ENCODE measurements at regions not wholly inside any gene's neighbourhood (a gene's known extent, or its start where the extent isn't known, plus 50 kb on each side); places are given as distances from the start of the nearest gene placed in this dataset.
A peak's percentile ranks its signal among the peaks of the same experiment; 100 is the strongest.

DNA sequence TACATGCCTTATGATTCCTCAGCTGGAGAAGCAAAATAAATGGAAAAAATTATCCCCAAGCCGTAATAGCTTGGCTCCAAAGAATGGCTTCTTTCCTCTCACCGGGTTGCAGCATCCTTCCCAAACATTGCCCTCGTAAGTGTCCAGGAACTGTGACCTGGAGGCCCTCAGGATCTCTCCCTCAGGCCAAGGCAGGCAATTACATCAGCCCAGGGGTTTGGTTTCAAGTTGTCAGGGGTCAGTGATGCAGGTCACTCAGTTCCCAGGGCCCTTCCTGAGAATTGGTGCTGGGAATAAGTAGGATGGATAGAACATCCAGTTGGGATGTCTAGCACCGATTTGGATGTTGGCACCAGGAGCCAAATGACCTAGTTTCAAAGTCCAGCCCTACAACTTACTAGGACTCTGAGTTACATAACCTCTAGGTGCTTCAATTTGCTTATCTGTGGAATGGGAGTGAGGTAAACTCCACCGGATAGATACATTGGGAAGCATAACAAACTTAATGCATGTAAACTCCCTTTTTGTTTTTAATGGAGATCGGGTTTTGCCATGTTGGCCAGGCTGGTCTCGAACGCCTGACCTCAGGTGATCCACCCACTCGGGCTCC, 133.5 kb upstream of the DAP start:
- Histone ChIP-seq H3K4me3 (no peak overlapping the region), H3K4me1 (no peaks in the 10 kb centered on the region), H3K36me3 (no peaks in the 10 kb centered on the region), H3K9me3 (peaks cover 0 to 9% (median 0%) of the 10 kb centered on the region in 11 donors), H3K27ac (peak overlapping the region in 1 of 10 donors; percentile 15), H3K27me3 (no peaks in the 10 kb centered on the region)
- DNase-seq (peak in 1 of 2 donors; percentile 5), ATAC-seq (peak in 3 of 8 donors; percentile 31 to 61 (median 35))
- TF ChIP-seq, protein P1, sequence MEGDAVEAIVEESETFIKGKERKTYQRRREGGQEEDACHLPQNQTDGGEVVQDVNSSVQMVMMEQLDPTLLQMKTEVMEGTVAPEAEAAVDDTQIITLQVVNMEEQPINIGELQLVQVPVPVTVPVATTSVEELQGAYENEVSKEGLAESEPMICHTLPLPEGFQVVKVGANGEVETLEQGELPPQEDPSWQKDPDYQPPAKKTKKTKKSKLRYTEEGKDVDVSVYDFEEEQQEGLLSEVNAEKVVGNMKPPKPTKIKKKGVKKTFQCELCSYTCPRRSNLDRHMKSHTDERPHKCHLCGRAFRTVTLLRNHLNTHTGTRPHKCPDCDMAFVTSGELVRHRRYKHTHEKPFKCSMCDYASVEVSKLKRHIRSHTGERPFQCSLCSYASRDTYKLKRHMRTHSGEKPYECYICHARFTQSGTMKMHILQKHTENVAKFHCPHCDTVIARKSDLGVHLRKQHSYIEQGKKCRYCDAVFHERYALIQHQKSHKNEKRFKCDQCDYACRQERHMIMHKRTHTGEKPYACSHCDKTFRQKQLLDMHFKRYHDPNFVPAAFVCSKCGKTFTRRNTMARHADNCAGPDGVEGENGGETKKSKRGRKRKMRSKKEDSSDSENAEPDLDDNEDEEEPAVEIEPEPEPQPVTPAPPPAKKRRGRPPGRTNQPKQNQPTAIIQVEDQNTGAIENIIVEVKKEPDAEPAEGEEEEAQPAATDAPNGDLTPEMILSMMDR (IDR thresholded peaks at IDR 0.05) = no peak
- 72 to 77% methylated on average over 9 of the region's 9 CpGs for WGBS, 2 donors
- intact Hi-C loops (cut with DNase I) = no loop called here

DNA sequence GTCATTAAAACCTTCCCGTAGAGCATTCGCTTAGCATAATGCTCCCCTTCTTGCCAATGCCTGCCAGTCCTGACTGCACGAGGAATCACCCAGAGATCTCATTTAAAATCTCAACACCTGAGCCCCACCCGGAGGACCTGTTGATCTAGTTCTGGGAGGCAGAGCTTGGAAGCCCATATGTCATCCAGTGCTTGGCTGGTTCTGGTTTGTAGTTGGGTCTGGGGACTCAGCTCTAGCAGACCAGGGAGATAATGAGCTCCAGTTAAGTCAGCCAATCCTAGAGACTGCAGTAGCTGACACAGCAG, 131.8 kb upstream of the DAP start:
- H3K4me3 ChIP-seq = no peak overlapping the region
- no peaks in the 10 kb centered on the region for H3K27me3 ChIP-seq
- peaks cover 0 to 9% (median 0%) of the 10 kb centered on the region in 11 donors for H3K9me3 ChIP-seq
- H3K4me1 ChIP-seq = no peaks in the 10 kb centered on the region
- intact Hi-C loops (cut with DNase I) = no loop called here
- ATAC-seq = no peak
- no peaks in the 10 kb centered on the region for H3K36me3 ChIP-seq
- DNase-seq = no peak
- WGBS, 2 donors = 89 to 90% methylated on average over 4 of the region's 4 CpGs
- TF ChIP-seq, protein P1 (IDR thresholded peaks at IDR 0.05) = no peak
- no peak overlapping the region for H3K27ac ChIP-seq

DNA sequence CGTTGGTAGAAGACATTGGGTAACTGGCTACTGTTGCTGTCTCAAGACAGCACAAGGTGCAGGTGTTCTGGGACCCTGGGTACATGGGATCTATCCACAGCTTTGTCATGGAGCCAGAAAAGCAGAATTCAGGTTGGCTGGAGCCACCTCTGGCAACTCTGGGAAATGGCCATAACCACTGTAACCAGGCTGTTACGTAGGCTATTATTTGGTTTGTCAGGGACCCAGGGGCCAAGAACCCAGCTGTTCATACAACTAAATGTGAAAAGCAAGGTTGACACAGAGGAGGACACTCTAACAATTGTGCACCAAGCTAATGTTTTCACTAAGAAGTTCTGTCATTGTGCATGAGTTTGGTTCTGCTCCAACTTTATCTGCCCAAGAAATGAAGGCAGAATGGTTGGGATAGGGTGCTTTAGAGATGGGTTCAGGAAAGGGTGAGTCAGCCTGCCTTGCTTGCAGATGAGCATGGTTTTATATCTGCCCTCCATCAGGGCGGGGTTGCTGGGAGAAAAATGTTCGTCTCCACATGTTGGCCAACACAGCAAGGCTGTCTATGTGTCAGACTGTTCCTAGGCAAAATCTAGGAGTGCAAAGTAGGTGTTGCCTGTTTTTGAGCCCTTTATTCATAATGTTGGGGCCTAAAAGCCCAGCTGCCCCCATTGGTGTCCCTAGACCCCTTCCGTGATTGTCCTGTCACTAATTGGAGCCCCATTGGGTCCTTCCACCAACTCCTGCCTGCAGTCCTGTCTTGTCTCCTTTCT, 131.3 kb upstream of the DAP start:
- intact Hi-C loops (cut with DNase I) = no loop called here
- peaks cover 0 to 9% (median 0%) of the 10 kb centered on the region in 11 donors for H3K9me3 ChIP-seq
- no peaks in the 10 kb centered on the region for H3K36me3 ChIP-seq
- H3K27ac ChIP-seq = no peak overlapping the region
- H3K4me3 ChIP-seq = no peak overlapping the region
- DNase-seq (no peak), ATAC-seq (no peak)
- WGBS, 2 donors = 85 to 86% methylated on average over 5 of the region's 5 CpGs
- H3K4me1 ChIP-seq = no peaks in the 10 kb centered on the region
- H3K27me3 ChIP-seq = no peaks in the 10 kb centered on the region
- TF ChIP-seq, protein P1 (IDR thresholded peaks at IDR 0.05) = no peak

DNA sequence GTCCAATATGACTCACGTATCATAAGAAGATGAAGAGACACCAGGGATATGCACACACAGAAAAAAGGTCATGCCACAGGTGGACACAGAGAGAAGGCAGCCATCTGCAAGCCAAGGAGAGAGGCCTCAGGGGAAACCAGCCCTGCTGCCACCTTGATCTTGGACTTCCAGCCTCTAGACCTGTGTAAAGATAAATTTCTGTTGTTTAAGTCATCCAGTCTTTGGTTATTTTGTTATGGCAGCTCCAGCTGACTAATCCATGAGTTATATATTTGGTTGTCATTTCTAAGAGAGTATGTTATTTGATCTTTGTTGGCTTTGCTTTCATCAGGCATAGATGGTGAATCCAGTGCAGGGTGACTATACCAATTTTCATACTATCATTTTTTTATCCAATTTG, 130.2 kb upstream of the DAP start:
- Histone ChIP-seq H3K36me3 (no peaks in the 10 kb centered on the region), H3K27me3 (no peaks in the 10 kb centered on the region), H3K9me3 (peaks cover 0 to 9% (median 0%) of the 10 kb centered on the region in 11 donors), H3K4me3 (no peak overlapping the region), H3K27ac (no peak overlapping the region), H3K4me1 (no peaks in the 10 kb centered on the region)
- 75 to 97% methylated on average over 1 of the region's 1 CpG for WGBS, 2 donors
- ATAC-seq = no peak
- TF ChIP-seq, protein P1 (IDR thresholded peaks at IDR 0.05) = no peak
- no peak for DNase-seq
- intact Hi-C loops (cut with DNase I) = no loop called here

All from heart right ventricle (tissue), 16 donors.